ENCODE measurements at regions not wholly inside any gene's neighbourhood (a gene's known extent, or its start where the extent isn't known, plus 50 kb on each side); places are given as distances from the start of the nearest gene placed in this dataset.

- DNase-seq = no peak
These were observed 132.2 kb upstream of the AGA start for GRCh38 chr4:177574446-177574845.

- no peak for DNase-seq
These were observed 137.4 kb upstream of the AGA start for GRCh38 chr4:177579649-177580048.

- DNase-seq = no peak
These were observed 140.8 kb upstream of the AGA start for GRCh38 chr4:177582992-177583391.

- no peak for DNase-seq
These were observed 145.8 kb upstream of the AGA start for GRCh38 chr4:177587989-177588388.

GRCh38 chr4:177595386-177595785 lies 153.1 kb upstream of the AGA start:
- DNase-seq = no peak

- no peak for DNase-seq
These were observed 153.8 kb upstream of the AGA start for GRCh38 chr4:177596035-177596434.

GRCh38 chr4:177596991-177597390 lies 154.8 kb upstream of the AGA start:
- DNase-seq = no peak

- DNase-seq = no peak
These were observed 163.0 kb upstream of the AGA start for GRCh38 chr4:177605252-177605651.

- no peak for DNase-seq
These were observed 164.9 kb upstream of the AGA start for GRCh38 chr4:177607111-177607573.

GRCh38 chr4:177611974-177612664 lies 169.9 kb upstream of the AGA start:
- DNase-seq = no peak

- no peak for DNase-seq
These were observed 170.4 kb upstream of the AGA start for GRCh38 chr4:177612684-177613083.

- no peak for DNase-seq
These were observed 190.2 kb upstream of the AGA start for GRCh38 chr4:177632481-177632880.

- DNase-seq = no peak
These were observed 196.6 kb upstream of the AGA start for GRCh38 chr4:177638871-177639270.

GRCh38 chr4:177640864-177641263 lies 198.6 kb upstream of the AGA start:
- no peak for DNase-seq

- no peak for DNase-seq
These were observed 218.0 kb upstream of the AGA start for GRCh38 chr4:177660223-177660622.

- no peak for DNase-seq
These were observed 225.4 kb upstream of the AGA start for GRCh38 chr4:177667687-177668086.

- no peak for DNase-seq
These were observed 229.2 kb upstream of the AGA start for GRCh38 chr4:177671387-177671786.

- no peak for DNase-seq
These were observed 229.6 kb upstream of the AGA start for GRCh38 chr4:177671845-177672244.

- DNase-seq = no peak
These were observed 231.8 kb upstream of the AGA start for GRCh38 chr4:177673985-177674489.

GRCh38 chr4:177680308-177680707 lies 238.1 kb upstream of the AGA start:
- DNase-seq = no peak

GRCh38 chr4:177681902-177682301 lies 239.7 kb upstream of the AGA start:
- no peak for DNase-seq

GRCh38 chr4:177687117-177687516 lies 244.9 kb upstream of the AGA start:
- no peak for DNase-seq

- DNase-seq = no peak
These were observed 250.7 kb upstream of the AGA start for GRCh38 chr4:177692907-177693306.

- DNase-seq = no peak
These were observed 254.3 kb upstream of the AGA start for GRCh38 chr4:177696438-177696966.

Measured in NCI-H526 (cell line).